CMK (cell line): ENCODE measurements at regions not wholly inside any gene's neighbourhood (a gene's known extent, or its start where the extent isn't known, plus 50 kb on each side); places are given as distances from the start of the nearest gene placed in this dataset.

Source experiments
- DNase-seq: peaks from one replicate; pipeline ENCODE4 v3.0.0-alpha.2; 2010; ENCODE audit warnings: low read depth

DNA sequence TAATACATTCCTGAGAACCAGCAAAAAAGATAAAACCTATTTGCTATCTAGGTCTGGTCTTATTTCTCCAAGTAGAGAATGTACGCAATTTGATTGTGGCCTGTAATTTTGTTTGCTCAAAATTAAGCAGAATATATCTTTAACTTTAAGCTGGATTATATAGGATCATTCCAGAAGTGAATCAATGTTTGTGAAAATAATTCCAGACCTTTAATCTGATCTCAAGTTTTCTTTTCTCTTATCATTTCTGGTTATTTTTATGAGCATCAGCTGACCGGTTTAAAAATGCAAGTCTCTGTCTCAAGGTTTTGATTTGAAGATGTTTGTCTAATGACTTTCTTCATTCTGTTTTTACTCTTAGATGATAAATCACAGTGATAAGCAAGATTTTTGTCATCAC, 997.9 kb upstream of the FLRT2 start:
- no peak for DNase-seq

DNA sequence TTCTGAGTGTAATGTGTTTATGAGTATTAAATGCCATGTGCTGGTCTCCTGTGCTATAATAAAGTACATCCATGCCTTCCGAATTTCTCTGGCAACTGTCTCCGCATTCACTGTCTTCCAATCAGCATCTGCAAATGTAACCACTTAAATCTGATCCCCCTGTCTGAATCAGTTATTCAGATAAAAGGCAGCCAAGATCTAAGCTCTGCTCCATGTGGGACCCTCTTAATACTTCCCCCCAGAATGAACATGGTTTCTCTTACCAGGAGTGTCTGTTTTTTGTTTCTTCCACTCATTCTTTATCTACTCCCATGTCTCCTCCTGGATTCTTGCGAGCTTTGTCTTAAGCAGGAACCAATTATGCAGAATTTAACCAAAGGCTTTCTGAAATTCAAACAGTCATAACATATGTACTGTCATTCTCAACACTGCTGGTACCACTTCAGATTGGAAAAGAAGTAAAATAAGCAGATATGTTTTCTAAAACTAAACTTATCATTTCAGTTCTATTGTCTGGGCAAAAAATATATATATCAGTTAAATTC, 996.7 kb upstream of the FLRT2 start:
- no peak for DNase-seq

DNA sequence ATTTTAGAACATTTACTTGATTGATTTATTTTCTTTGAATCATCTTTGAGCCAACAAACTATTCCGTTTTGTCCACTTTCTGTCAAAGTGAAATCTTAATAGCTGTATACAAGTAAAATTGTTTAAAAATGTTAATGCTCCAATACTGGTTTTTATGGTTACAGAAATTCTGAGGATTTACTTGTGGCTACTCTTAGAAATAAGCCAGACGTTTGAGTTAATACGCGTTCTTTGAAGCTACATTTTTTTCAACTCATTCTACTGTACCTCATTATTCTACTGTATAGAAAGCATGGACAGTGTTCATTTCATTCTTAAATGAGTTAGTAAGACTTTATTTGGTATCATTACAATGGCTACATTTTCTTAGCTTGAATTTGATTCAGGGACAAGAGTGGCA, 996.2 kb upstream of the FLRT2 start:
- no peak for DNase-seq

DNA sequence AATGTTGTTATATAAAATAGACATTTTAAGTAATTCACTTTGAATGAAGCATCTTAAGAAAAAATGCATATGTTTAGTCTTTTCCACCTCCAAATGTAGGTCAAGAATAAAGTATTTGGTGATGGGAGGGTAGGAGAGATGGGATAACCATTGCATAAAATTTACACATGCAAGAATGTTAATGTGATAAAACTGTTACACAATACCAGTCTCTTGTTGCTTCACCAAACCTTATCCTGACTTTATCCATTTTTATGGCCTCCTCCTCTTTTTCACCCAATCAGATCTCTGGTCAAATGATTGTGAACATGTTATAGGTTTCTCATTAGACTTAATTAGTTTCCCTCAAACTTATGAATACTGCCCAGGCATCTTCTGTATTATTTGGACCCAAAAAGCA, 994.5 kb upstream of the FLRT2 start:
- no peak for DNase-seq

DNA sequence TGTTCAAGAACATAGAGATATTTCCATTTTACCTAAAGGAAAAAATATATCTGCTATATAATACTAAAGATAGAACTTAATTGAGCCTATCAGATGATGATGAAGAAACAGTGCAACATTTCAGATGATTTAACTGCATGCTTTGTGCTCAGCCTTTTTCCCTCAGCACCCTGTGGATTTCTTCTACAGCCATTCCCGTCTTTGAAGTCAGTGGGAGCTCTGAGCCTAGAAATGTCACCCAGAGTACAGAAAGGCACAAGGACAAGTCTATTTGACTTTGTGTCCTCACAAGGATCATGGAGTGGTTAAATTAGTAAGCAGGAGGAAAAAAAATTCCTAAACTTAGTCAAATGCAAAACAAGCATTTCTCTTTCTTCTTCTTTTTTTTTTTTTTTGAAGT, 994.0 kb upstream of the FLRT2 start:
- no peak for DNase-seq

DNA sequence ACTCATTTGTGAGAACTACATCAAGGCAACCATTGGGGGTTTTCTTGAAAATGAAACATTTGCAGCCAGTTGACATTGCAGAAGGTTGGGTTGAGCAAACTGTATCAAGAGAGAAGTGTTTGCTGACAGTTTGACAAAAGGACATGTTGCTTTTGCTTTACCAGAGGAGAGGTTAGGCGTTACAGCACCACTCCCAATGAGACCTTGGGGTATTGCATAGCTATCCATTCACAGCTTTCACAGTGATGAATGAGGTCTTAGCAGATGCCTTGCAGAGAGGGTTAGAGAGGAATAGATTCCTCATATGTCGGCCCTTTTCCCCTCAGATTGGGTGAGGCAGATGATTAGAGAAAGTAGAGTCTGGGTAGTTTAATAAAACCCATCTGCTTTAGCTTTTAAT, 988.9 kb upstream of the FLRT2 start:
- no peak for DNase-seq

DNA sequence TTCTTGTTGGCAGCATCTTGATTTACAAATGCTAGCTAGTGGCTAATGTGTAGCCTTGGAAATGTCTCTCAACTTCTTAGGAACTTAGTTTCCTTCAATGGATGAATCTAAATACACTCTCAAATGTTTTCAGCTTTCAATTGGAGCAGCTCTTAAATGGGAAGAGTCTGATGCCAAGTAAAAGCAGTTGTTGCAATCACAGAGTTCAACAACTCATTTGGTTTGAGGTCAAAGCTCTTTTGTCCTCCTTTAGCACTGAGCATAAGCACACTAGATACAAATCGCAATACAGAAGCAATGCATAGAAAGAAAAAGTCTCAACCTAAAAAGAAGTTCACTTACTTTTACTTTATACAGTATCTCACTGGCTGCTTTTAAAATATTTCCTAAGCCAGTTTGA, 986.1 kb upstream of the FLRT2 start:
- no peak for DNase-seq

DNA sequence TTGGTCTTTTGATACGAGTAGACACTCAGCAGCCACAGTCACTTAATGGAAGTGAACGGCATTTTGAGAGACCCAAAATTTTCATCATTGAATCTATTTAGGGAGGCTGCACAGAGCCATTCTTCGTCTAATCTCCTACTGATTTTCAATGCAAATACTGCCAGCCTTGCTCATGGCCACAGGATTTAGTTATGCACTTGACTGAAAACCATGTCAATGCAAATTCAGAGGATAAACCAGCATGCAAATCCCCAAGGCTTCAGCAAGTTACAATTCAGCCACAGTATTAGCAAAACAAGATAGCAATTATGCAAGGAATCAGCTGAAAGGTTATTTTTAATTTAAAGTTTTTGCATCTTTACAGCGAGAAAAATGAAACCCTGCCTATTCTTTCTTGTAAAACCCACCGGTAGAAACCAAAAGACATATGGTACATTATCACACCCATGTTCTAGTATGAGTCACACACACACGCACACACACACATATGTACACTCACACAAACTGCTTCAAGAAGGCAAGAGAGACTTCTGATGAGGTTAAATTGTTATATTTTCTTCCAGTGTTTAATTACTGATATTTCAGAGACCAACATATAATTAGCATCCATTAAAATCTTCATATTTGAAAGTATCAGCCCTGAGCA, 985.3 kb upstream of the FLRT2 start:
- no peak for DNase-seq

DNA sequence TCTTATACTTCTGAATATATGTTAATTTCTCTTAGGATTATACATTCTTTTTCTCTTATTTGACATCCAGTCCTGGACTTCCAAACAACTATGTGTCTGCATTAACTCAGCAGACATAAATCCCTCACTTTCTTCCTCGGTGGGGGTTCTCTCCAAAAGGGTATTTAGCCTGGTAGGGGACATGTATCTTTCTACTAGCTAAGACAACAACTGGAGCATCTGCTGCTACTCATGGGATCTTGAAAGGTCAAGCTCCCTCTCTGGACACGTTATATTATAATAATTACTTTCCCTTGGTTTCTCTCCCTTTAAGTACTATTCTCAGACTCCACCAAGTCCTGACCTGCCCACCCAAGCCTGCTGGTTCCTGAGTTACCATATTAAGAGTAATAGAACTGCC, 983.7 kb upstream of the FLRT2 start:
- no peak for DNase-seq

DNA sequence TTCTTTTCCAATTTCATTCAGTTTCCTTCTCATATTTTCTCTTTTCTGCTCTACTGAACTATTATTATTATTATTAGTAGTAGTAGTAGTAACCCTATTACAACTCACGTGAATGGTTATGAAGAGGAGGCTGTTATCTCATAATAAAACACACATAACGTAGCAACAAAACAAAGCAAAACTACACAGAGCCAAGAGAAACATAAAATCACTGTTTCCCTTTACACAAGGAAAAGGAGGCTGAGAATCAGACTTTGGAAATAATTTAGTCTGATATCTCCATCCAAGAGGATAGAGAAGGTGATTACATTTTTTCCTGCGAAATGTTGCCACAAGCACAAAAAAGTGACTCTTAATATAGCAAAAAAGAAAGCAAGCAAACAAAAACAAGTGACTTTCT, 975.8 kb upstream of the FLRT2 start:
- DNase-seq: no peak

DNA sequence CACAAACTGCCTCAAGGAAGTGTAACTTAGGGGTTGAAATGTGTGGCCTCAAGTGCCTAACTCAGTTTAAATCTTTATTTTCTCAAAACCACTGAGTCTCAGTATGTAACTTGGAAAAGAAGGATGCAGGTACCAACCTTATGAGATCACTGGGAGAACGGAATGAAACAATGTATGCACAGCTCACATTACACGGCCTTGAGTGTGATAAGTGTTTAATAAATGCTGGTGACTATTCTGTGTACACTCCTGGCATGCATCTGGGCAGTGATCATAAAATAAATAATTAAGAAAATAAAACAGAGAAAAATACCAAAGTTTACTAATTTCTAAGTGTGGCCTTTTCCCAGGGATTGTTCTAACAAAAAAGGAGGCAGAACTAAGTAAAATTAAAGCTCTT, 974.5 kb upstream of the FLRT2 start:
- no peak for DNase-seq

DNA sequence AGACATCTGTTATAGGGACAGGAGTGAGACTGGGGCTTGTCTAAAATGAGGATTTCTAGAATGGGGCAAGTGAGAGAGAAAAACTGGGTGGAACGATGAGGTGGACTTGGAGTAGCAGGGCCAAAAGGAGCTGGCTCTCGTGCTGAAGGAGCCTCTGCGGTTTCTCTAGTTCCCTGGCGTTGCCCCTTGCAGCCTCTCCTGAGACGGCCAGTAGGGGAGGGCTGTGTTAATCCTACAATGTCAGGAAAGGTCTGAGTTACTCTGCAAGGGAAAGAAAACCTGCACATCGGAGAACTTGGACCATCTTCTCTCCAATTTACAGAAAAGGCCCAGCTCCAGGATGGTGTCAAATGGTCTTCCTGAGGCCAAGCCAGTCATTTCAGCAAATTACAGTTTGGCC, 963.8 kb upstream of the FLRT2 start:
- no peak for DNase-seq

DNA sequence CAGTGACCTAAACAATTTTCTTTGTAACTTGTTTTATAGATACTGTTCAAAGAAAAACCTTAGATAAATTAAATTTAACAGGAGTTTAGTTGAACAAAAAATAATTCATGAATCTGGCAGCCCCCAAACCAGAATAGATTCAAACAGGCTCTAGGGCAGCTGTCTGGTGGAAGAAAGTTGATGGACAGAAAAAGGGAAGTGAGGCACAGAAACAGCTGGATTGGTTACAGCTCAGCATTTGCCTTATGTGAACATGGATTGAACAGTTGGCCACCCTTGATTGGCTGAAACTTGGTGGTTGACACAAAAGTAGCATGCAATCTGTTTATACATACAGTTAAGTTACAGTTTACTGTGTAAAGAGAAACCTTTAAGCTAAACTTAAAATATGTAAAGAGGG, 954.3 kb upstream of the FLRT2 start:
- DNase-seq: no peak

DNA sequence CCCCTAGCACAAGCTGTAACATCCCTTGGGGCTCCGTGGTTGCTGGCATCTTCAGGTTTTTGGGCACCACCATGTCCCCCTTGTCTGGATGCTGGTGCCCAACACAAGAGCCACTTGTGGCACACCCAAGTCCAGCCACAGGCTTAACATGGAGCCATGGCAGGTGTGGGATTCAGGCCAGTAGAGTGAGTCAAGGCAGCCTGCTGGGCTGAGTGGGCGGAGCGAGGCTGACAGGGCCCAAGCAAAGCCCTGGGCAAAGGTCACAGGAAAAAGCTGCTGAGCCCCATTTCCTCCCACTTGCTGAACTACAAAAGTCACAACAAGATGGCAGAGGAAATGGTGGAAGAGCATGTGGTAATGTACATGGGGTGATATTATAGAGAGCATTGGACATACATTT, 950.7 kb upstream of the FLRT2 start:
- DNase-seq: no peak

DNA sequence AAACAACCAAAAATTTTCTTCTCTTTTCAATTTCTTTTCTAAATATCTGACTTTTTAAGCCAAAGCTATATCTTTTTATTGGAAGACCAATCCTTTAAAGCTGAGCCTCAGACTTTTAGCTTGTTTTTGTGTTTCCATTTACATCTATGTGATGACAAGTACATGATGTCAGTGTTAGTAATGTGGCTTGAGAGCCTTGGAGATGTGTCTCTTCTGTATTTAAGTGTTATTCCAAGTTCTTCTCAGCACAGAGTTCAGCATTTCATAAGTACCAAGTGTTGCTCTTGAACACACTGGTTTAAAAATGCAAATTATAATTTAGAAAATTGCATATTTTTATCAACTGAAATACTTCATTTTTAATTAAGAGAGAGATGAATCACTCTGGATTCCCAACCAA, 948.9 kb upstream of the FLRT2 start:
- no peak for DNase-seq

DNA sequence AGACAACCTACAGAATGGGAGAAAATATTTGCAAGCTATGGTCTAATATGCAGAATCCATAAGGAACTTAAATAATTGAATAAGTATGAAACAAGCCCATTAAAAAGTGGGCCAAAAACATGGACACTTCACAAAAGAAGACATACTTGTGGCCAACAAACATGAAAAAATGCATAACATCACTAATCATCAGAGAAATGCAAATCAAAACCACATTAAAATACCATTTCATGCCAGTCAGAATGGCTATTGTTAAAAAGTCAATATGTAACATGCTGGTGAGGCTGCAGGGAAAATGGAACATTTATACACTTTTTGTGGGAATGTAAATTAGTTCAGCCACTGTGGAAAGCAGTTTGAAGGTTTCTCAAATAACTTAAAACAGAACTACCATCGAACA, 945.4 kb upstream of the FLRT2 start:
- no peak for DNase-seq

DNA sequence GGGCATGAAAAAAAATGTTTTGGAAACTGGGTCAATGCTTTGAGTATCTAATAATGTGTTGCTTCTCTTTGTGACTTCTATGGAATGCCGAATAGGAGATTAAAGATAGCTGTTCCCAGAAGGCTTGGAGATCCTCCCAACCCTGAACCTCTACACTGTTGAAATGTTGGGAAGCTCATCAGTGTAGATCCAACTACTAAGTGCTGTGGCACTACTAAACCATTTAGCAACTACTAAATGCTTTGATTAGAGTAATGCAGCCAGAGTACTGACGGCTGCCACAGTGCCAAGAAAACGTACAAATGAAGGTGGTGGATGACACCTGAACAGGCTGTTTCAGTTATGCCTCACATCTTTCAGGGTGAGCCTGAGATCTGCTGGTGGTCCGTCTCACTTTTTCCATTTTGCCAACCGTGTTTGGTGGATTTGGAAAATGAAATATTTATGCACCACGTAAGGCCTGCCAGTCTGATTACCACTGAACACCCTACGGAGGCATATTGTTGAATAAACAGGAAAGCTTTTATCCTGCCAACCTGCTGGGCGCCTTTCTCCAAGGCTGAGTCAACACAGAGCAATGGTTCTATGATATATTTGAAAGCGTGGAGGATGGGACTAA, 938.0 kb upstream of the FLRT2 start:
- no peak for DNase-seq

DNA sequence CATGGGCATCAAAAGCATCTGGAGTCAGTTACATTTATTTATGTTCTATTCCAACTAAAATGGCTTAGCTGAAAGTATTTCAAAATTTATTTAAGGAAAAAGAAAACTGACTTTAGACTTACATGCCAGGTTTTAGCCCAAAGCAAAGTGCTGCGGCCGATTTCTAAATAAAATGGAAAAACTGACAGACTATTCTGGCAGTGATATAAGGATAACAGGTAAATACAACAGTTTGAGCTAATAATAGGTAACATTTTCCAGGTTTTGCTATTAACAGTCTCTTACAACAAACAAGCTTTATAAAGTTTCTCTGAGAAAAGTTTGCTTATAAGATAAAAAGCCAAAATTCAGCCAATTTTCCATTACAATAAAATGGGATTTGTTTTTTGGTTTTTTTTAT, 937.2 kb upstream of the FLRT2 start:
- no peak for DNase-seq

DNA sequence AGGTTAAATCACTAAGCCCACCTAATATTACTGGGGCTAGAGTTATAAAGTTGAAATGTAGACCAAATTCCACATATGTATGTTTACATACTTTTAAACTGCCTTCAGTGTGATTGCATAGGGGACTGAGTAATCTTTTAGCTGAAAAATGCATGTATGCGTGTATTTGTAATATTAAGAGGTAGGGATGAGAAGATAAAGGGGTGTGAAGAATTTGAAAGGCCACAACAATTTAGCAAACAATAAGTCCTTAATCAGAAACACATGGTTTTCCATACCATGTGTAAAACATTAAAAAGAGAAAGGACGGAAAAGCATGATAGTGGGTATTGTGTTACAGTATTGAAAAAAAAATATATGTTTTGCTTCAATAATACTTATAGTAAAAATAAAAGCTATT, 919.9 kb upstream of the FLRT2 start:
- no peak for DNase-seq

DNA sequence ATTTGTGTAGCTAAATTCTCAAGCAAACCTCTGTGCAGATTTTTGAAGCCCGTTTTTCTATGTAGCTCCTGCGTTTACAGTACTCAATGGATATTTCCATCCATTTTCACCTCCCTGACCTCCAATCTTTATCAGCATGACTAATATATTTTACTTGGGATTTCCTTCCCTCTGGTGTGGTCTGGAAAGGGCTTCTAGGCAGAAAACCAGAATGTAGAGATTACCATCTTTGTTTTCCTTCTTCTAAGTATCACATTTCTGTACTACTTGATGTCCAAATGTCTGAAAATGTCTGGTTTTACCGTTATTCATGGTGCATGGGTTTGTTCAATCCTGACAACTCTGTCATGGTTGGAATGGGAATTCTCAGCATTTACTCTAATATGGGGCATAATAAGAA, 907.6 kb upstream of the FLRT2 start:
- DNase-seq: no peak

DNA sequence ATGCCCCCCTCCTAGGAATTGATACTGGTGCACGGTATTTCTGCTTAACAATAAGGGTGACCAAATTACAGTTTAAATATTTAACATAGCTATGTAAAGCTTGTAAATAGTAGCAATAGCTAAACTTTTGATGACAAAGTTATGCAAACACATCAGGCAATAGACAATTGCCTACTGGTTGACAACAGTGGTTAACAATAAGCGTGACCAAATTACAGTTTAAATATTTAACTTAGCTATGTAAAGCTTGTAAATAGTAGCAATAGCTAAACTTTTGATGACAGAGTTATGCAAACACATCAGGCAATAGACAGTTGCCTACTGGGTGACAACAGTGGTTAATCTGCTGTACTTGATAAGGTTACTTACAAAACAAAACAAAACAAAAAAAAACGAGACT, 886.5 kb upstream of the FLRT2 start:
- DNase-seq: no peak

DNA sequence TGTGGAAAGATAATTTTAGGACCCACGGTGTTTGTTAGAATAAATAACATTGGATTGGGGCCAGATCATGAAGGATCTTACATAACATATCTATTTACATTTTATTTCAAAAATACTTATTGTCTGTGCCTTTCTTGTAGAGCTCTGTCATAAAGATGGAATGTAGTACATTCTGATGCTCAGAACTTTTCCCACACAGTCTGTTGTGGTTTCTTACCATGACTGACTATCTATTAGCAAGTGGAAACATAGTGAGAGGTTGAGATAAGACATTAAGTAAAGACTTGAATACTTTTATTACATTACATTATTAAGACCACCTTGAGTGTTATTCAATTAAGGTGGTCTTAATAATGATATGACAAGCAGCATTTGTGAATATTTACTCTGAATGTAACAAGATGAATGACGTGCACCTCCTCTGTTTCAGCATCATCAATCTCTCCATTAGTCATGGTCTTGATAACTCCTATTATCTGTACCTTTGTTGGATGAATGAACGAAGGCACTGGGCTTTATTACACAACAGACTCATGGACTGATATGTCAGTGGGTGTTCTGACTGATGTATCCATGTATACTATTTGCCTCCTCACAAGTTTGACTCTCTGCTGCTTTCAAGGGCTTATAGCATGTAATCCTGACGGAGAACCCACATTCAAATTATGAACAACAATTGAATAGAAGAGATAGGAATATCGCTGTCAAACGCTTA, 883.0 kb upstream of the FLRT2 start:
- DNase-seq: no peak

DNA sequence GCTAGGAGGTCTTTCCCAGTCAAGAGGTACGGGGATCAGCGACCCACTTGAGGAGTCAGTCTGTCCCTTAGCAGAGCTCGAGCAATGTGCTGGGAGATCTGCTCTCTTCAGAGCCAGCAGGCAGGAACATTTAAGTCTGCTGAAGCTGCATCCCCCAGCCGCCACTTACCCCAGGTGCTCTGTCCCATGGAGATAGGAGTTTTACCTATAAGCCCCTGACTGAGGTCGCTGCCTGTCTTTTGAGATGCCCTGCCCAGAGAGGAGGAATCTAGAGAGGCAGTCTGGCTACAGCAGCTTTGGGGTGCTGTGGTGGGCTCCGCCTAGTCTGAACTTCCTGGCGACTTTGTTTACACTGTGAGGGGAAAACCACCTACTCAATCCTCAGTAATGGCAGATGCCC, 874.9 kb upstream of the FLRT2 start:
- no peak for DNase-seq

DNA sequence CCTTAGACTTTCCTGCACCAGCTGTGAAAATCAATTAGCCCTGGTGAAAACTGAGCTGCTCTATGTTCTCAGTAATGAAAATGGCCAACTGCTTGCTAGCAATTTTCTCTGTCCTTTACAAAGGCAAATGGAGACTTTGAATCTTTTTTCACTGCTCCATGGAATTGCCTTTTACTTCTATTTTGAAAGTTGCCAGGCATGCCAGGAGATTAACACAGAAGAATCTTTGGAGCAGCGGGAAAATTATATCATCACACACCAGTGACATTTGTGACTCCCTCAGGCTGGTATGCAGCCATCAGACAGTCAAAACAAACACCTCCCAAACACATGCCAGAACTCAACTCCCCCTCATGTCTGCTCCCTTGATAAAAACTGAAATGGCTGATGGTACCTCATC, 872.0 kb upstream of the FLRT2 start:
- no peak for DNase-seq
